Trophoblast cell (in vitro differentiated cells and primary cell): ENCODE measurements at regions not wholly inside any gene's neighbourhood (a gene's known extent, or its start where the extent isn't known, plus 50 kb on each side); places are given as distances from the start of the nearest gene placed in this dataset.
"Not testable (repeated sequence)": the region's sequence is repeated elsewhere in the genome, so short reads cannot be mapped to it uniquely, and the experiment has no call there.

Experiments
- DNase-seq, 2 donors: peaks; one replicate each; pipeline ENCODE4 v3.0.0-alpha.2; 2016
- H2AFZ ChIP-seq: 2 replicates; pipeline ENCODE4 v1.6.1; 2013; ENCODE audit warnings: low read length, moderate library complexity, mild to moderate bottlenecking; ENCODE audit not compliant: insufficient read depth, poor library complexity
- H2AK5ac ChIP-seq: 2 replicates; pipeline ENCODE4 v1.6.1; 2013; ENCODE audit warnings: mild to moderate bottlenecking, low read length
- H2BK120ac ChIP-seq: 2 replicates; pipeline ENCODE4 v1.6.1; 2013; ENCODE audit warnings: low read length, mild to moderate bottlenecking, moderate library complexity; ENCODE audit not compliant: insufficient read depth, poor library complexity
- H2BK12ac ChIP-seq: 2 replicates; pipeline ENCODE4 v1.6.1; 2013; ENCODE audit warnings: mild to moderate bottlenecking, low read length, moderate library complexity
- H2BK5ac ChIP-seq: 2 replicates; pipeline ENCODE4 v1.6.1; 2013; ENCODE audit warnings: low read length, low read depth, moderate library complexity, mild to moderate bottlenecking; ENCODE audit not compliant: poor library complexity
- H3K14ac ChIP-seq: 2 replicates; pipeline ENCODE4 v1.6.1; 2013; ENCODE audit warnings: mild to moderate bottlenecking, low read length
- H3K18ac ChIP-seq: 2 replicates; pipeline ENCODE4 v1.6.1; 2013; ENCODE audit warnings: mild to moderate bottlenecking, low read length
- H3K23ac ChIP-seq: 2 replicates; pipeline ENCODE4 v1.6.1; 2013; ENCODE audit warnings: low read length
- H3K27ac ChIP-seq: 2 replicates; pipeline ENCODE4 v1.5.1; 2013; ENCODE audit warnings: low read depth, mild to moderate bottlenecking, inconsistent platforms, low read length, moderate library complexity
- H3K27me3 ChIP-seq: 2 replicates; pipeline ENCODE4 v1.6.1; 2013; ENCODE audit warnings: inconsistent platforms, mild to moderate bottlenecking, low read length, moderate library complexity; ENCODE audit not compliant: insufficient read depth
- H3K36me3 ChIP-seq, 2 experiments: 1 replicate in 1 of 2; 2 replicates in 1 of 2; pipeline ENCODE4 v1.6.1; 2013; ENCODE audit warnings: low read length in 2 of 2, mild to moderate bottlenecking in 2 of 2, moderate library complexity in 1 of 2; ENCODE audit not compliant: insufficient read depth in 2 of 2, control insufficient read depth in 1 of 2
- H3K4ac ChIP-seq: 2 replicates; pipeline ENCODE4 v1.6.1; 2013; ENCODE audit warnings: low read depth, mild to moderate bottlenecking, low read length, moderate library complexity
- H3K4me1 ChIP-seq, 2 experiments: 1 replicate in 1 of 2; 2 replicates in 1 of 2; pipeline ENCODE4 v1.6.1; 2013; ENCODE audit warnings: low read length in 2 of 2, mild to moderate bottlenecking in 2 of 2, moderate library complexity in 1 of 2; ENCODE audit not compliant: insufficient read depth in 2 of 2, control insufficient read depth in 1 of 2
- H3K4me2 ChIP-seq: 2 replicates; pipeline ENCODE4 v1.6.1; 2013; ENCODE audit warnings: inconsistent platforms, mild to moderate bottlenecking, low read length, moderate library complexity
- H3K4me3 ChIP-seq: 2 replicates; pipeline ENCODE4 v1.5.1; 2013; ENCODE audit warnings: mild to moderate bottlenecking, low read depth, low read length, inconsistent platforms
- H3K79me1 ChIP-seq: one replicate; pipeline ENCODE4 v1.6.1; 2013; ENCODE audit warnings: low read length
- H3K79me2 ChIP-seq: 2 replicates; pipeline ENCODE4 v1.6.1; 2013; ENCODE audit warnings: low read length, mild to moderate bottlenecking; ENCODE audit not compliant: control insufficient read depth, insufficient read depth, poor library complexity
- H3K9ac ChIP-seq: 2 replicates; pipeline ENCODE4 v1.6.1; 2013; ENCODE audit warnings: mild to moderate bottlenecking, low read length
- H3K9me3 ChIP-seq: 2 replicates; pipeline ENCODE4 v1.6.1; 2013; ENCODE audit warnings: low read depth, mild to moderate bottlenecking, control low read depth, inconsistent platforms, low read length; ENCODE audit not compliant: insufficient read depth
- H4K12ac ChIP-seq: 2 replicates; pipeline ENCODE4 v1.6.1; 2013; ENCODE audit warnings: low read depth, mild to moderate bottlenecking, low read length, moderate library complexity
- H4K8ac ChIP-seq: 2 replicates; pipeline ENCODE4 v1.6.1; 2013; ENCODE audit warnings: low read depth, mild to moderate bottlenecking, low read length, moderate library complexity
- H4K91ac ChIP-seq: one replicate; pipeline ENCODE4 v1.6.1; 2013; ENCODE audit warnings: low read depth, mild to moderate bottlenecking, low read length, moderate library complexity
- WGBS: extraction: QIAGEN DNeasy Blood & Tissue Kit; methylation state at CpG from one replicate; pipeline ENCODE4 v1.1.7; 2013; ENCODE audit warnings: missing lambda C conversion rate; ENCODE audit not compliant: insufficient read length, insufficient coverage; ENCODE audit errors: extremely low coverage; 5-methylcytosine and 5-hydroxymethylcytosine counted together

DNA sequence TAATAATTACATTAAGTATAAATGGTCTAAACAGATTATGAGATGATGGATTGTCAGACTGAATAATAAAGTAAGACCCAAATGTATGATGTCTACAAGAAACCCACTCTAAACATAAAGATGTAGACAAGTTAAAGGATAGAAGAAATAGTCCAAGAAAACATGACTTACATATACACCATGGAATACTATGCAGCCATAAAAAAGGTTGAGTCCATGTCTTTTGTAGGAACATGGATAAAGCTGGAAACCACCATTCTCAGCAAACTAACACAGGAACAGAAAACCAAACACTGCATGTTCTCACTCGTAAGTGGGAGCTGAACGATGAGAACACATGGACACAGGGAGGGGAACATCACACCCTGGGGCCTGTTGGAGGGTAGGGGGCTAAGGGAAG is 202.2 kb downstream of the ACTR3B start:
- no CpG with 5 or more reads among the region's 2 CpGs for WGBS
- H3K27ac ChIP-seq, H4K12ac ChIP-seq, H3K9me3 ChIP-seq, H2BK12ac ChIP-seq, H2BK120ac ChIP-seq, H4K8ac ChIP-seq, H3K36me3 ChIP-seq, H3K4ac ChIP-seq, H3K79me2 ChIP-seq, H4K91ac ChIP-seq, DNase-seq, H3K4me1 ChIP-seq, H3K14ac ChIP-seq, H2BK5ac ChIP-seq, H3K27me3 ChIP-seq, H3K9ac ChIP-seq, H2AK5ac ChIP-seq, H3K4me3 ChIP-seq, H3K18ac ChIP-seq, H3K79me1 ChIP-seq, H2AFZ ChIP-seq, H3K4me2 ChIP-seq, H3K23ac ChIP-seq: not testable (repeated sequence)

DNA sequence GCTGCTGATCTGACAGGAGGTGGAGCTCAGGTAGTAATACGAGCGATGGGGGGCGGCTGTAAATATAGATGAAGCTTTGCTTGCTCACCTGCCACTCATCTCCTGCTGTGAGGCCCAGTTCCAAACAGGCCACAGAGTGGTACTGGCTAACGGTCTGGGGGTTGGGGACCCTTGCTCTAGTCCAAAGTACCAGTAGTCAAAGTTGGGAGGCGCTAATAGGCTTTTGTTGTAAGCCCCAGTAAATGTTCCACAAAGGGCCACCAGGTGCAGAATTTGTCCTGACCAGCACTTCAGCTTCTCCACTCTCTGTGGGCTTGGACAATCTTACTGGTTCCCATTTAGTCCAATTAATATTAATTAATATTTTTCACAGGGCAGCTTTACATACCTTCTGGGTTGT is 206.6 kb downstream of the ACTR3B start:
- WGBS: no CpG with 5 or more reads among the region's 5 CpGs
- no peak overlapping the region for H2BK12ac ChIP-seq

DNA sequence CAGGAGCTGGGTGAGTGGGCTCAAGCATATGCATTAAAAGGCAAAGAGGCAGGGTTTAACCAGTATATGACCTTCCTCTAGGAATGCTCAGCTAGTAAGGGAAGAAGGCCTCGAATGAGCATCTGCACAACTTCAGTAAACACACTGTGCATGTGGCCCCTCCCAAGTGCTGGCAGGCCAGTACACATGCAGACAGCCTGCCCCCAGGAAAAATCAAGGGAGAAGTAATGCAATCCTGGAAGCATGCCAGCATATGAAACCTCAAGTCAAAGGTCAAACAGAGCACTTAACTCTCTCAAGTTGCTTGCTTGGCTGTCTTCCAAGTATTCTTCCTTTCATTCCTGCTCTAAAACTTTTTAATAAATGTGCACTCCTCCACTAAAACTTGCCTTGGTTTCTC is 208.4 kb downstream of the ACTR3B start:
- Histone ChIP-seq H3K23ac (no peak overlapping the region), H4K12ac (no peak overlapping the region), H3K9ac (no peak overlapping the region), H3K4me1 (no peaks in the 10 kb centered on the region), H4K8ac (no peak overlapping the region), H2BK5ac (no peak overlapping the region), H2AK5ac (no peak overlapping the region), H2BK12ac (no peak overlapping the region), H3K4ac (no peak overlapping the region), H2AFZ (no peak overlapping the region), H3K14ac (no peak overlapping the region), H2BK120ac (no peak overlapping the region), H3K79me2 (no peaks in the 10 kb centered on the region), H3K79me1 (no peaks in the 10 kb centered on the region), H4K91ac (no peak overlapping the region), H3K27ac (no peak overlapping the region), H3K18ac (no peak overlapping the region), H3K9me3 (peaks cover 11% of the 10 kb centered on the region), H3K4me2 (no peak overlapping the region), H3K4me3 (no peak overlapping the region), H3K36me3 (no peaks in the 10 kb centered on the region), H3K27me3 (no peaks in the 10 kb centered on the region)
- no CpG with 5 or more reads among the region's 1 CpG for WGBS
- DNase-seq: no peak

More for the DNA sequence above, 206.6 kb downstream of the ACTR3B start:
- Histone ChIP-seq H2BK5ac (no peak overlapping the region), H3K79me1 (no peaks in the 10 kb centered on the region), H3K23ac (no peak overlapping the region), H3K4me1 (no peaks in the 10 kb centered on the region), H3K27me3 (no peaks in the 10 kb centered on the region), H4K12ac (no peak overlapping the region), H3K27ac (no peak overlapping the region), H3K36me3 (no peaks in the 10 kb centered on the region), H3K9ac (no peak overlapping the region), H4K91ac (no peak overlapping the region), H2AFZ (no peak overlapping the region), H3K4ac (no peak overlapping the region), H3K9me3 (peaks cover 4% of the 10 kb centered on the region), H2AK5ac (no peak overlapping the region), H3K18ac (no peak overlapping the region), H3K79me2 (no peaks in the 10 kb centered on the region), H2BK120ac (no peak overlapping the region), H4K8ac (no peak overlapping the region), H3K14ac (no peak overlapping the region), H3K4me3 (no peak overlapping the region), H3K4me2 (no peak overlapping the region)
- DNase-seq: no peak

DNA sequence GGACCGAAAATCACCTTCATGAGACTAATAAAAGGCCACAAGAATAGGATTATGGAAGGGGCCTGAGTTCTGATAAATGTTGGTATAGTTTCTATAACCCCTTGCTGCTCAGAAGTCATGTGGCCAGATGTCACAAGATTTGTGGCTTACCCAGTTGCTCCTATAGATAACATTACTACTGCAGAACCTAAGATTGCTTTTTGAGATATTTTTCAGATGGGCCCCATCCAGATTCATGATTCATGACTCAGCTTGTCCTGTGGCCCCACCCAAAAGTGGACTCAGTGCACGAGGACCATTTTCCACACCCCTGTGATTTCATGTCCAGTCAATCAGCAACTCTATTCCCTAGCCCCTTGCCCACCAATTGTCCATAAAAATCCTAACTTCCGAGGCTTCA is 209.0 kb downstream of the ACTR3B start:
- H3K9ac ChIP-seq: no peak overlapping the region
- no peaks in the 10 kb centered on the region for H3K4me1 ChIP-seq
- no peak overlapping the region for H3K18ac ChIP-seq
- no peak overlapping the region for H2BK12ac ChIP-seq
- no peak overlapping the region for H3K4ac ChIP-seq
- no peak for DNase-seq
- no peak overlapping the region for H2BK120ac ChIP-seq
- no peaks in the 10 kb centered on the region for H3K79me1 ChIP-seq
- H3K4me2 ChIP-seq: no peak overlapping the region
- H4K8ac ChIP-seq: no peak overlapping the region
- H3K23ac ChIP-seq: no peak overlapping the region
- peaks cover 11% of the 10 kb centered on the region for H3K9me3 ChIP-seq
- H3K27me3 ChIP-seq: no peaks in the 10 kb centered on the region
- no peak overlapping the region for H4K91ac ChIP-seq
- H3K14ac ChIP-seq: no peak overlapping the region
- no peak overlapping the region for H4K12ac ChIP-seq
- WGBS: no CpG with 5 or more reads among the region's 3 CpGs
- H3K79me2 ChIP-seq: no peaks in the 10 kb centered on the region
- no peak overlapping the region for H2AFZ ChIP-seq
- H3K36me3 ChIP-seq: no peaks in the 10 kb centered on the region
- H3K4me3 ChIP-seq: no peak overlapping the region
- H2AK5ac ChIP-seq: no peak overlapping the region
- no peak overlapping the region for H3K27ac ChIP-seq
- no peak overlapping the region for H2BK5ac ChIP-seq
